Small intestine (tissue), 7 donors: ENCODE measurements at regions not wholly inside any gene's neighbourhood (a gene's known extent, or its start where the extent isn't known, plus 50 kb on each side); places are given as distances from the start of the nearest gene placed in this dataset.

ENCODE experiments used
- DNase-seq, 2 donors: peaks; one replicate each; pipeline versions ENCODE4 v3.0.0 to v3.0.0-alpha.2; 2013
- FAIRE-seq: peaks from 2 replicates; lab custom pipeline; 2012; peaks lifted over from hg19 to GRCh38; lab: Jason Lieb, UNC
- H3K27ac ChIP-seq, 3 donors: one replicate each; pipeline ENCODE4 v1.5.1; 2013; ENCODE audit warnings: low read length in 2 of 3, mild to moderate bottlenecking in 2 of 3, control low read depth in 1 of 3, inconsistent platforms in 1 of 3, low read depth in 1 of 3, moderate library complexity in 1 of 3
- H3K27me3 ChIP-seq, 3 donors: one replicate each; pipeline ENCODE4 v1.6.1; 2013; ENCODE audit warnings: low read length in 3 of 3, inconsistent platforms in 1 of 3; ENCODE audit not compliant: control insufficient read depth in 3 of 3, insufficient read depth in 3 of 3
- H3K36me3 ChIP-seq, 3 donors: one replicate each; pipeline ENCODE4 v1.6.1; 2013; ENCODE audit warnings: low read length in 3 of 3, inconsistent platforms in 1 of 3, low read depth in 1 of 3, mild to moderate bottlenecking in 1 of 3, moderate library complexity in 1 of 3; ENCODE audit not compliant: control insufficient read depth in 3 of 3, insufficient read depth in 2 of 3
- H3K4me1 ChIP-seq, 3 donors: one replicate each; pipeline ENCODE4 v1.6.1; 2013; ENCODE audit warnings: low read length in 2 of 3, inconsistent platforms in 1 of 3, low read depth in 1 of 3, mild to moderate bottlenecking in 1 of 3, moderate library complexity in 1 of 3; ENCODE audit not compliant: control insufficient read depth in 3 of 3, insufficient read depth in 2 of 3
- H3K4me3 ChIP-seq, 3 donors: one replicate each; pipeline ENCODE4 v1.5.1; 2013; ENCODE audit warnings: low read length in 3 of 3, control low read depth in 1 of 3, inconsistent platforms in 1 of 3, low read depth in 1 of 3, mild to moderate bottlenecking in 1 of 3, moderate library complexity in 1 of 3
- H3K9me3 ChIP-seq, 2 donors: one replicate each; pipeline ENCODE4 v1.6.1; 2013; ENCODE audit warnings: low read depth in 1 of 2, low read length in 1 of 2; ENCODE audit not compliant: control insufficient read depth in 2 of 2, insufficient read depth in 1 of 2
- WGBS, 3 donors: extraction: QIAGEN DNeasy Blood & Tissue Kit; methylation state at CpG; one replicate each; pipeline ENCODE4 v1.1.7; 2013; 5-methylcytosine and 5-hydroxymethylcytosine counted together
- donor health status: healthy with polysubstance abuse.
- donor health status: control.
- donor health status: control.
- donor health status: Bipolar disorder and iron deficiency.
- donor health status: healthy.

DNA sequence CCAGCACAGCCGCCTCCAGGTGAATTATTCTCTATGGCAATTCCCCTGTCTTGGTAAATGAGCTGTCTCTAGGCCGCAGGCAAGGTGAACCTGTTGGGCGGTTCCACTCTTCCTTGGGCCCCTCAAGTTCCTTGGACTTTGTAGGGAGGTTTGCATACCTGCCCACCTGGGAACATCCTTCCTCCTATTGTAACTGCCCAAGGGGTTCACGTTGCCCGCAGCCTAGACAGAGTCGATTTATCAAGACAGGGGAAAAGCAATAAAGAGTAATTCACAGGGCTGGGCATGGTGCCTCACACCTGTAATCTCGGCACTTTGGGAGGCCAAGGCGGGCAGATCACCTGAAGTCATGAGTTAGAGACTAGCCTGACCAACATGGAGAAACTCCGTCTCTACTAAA is 122.5 kb downstream of the KCNJ18 start:
- Histone ChIP-seq H3K36me3 (no peaks in the 10 kb centered on the region), H3K4me1 (no peaks in the 10 kb centered on the region), H3K9me3 (peaks cover 0 to 39% of the 10 kb centered on the region in 2 donors), H3K27ac (no peak overlapping the region), H3K4me3 (no peak overlapping the region), H3K27me3 (no peaks in the 10 kb centered on the region)
- DNase-seq (no peak), FAIRE-seq (no peak)
- 81 to 89% (median 82%) methylated on average over 9 of the region's 9 CpGs for WGBS, 3 donors

GRCh38 chr17:21815352-21816063 is 123.2 kb downstream of the KCNJ18 start:
- no peaks in the 10 kb centered on the region for H3K27me3 ChIP-seq
- peaks cover 0 to 41% of the 10 kb centered on the region in 2 donors for H3K9me3 ChIP-seq
- H3K4me3 ChIP-seq: no peak overlapping the region
- DNase-seq (no peak), FAIRE-seq (no peak)
- 79 to 85% (median 83%) methylated on average over 11 of the region's 11 CpGs for WGBS, 3 donors
- H3K4me1 ChIP-seq: no peaks in the 10 kb centered on the region
- H3K36me3 ChIP-seq: no peaks in the 10 kb centered on the region
- no peak overlapping the region for H3K27ac ChIP-seq

- Histone ChIP-seq H3K27ac (no peak overlapping the region), H3K4me1 (no peaks in the 10 kb centered on the region), H3K27me3 (no peaks in the 10 kb centered on the region), H3K36me3 (no peaks in the 10 kb centered on the region), H3K4me3 (no peak overlapping the region), H3K9me3 (peaks cover 0 to 46% of the 10 kb centered on the region in 2 donors)
- FAIRE-seq (no peak), DNase-seq (no peak)
- WGBS, 3 donors: 75 to 80% (median 78%) methylated on average over 15 of the region's 15 CpGs
These were observed 124.6 kb downstream of the KCNJ18 start for GRCh38 chr17:21816592-21817567.

GRCh38 chr17:21817791-21818364 is 125.6 kb downstream of the KCNJ18 start:
- Histone ChIP-seq H3K4me3 (no peak overlapping the region), H3K27me3 (no peaks in the 10 kb centered on the region), H3K27ac (no peak overlapping the region), H3K4me1 (no peaks in the 10 kb centered on the region), H3K36me3 (no peaks in the 10 kb centered on the region), H3K9me3 (peaks cover 0 to 49% of the 10 kb centered on the region in 2 donors)
- WGBS, 3 donors: 77 to 80% (median 78%) methylated on average over 7 of the region's 7 CpGs
- DNase-seq (no peak), FAIRE-seq (no peak)

DNA sequence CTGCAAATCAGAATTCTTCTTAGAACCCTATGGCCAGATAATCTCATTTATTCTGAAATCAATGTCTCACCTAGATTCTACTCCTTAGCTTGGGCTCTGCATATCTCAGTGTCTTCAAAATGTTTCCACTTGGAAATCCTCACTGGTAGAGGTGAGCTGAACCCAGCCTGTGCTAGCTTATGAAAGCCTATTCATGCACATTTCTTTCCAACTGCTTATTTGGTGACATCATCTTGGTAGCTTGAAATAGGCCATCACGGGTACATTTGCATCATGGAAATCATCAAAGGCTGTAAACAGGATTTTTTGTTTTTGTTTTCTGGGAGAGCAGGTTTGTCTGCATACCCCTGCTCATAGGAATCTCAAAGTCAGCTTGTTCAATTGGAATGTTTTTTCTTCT is 130.8 kb downstream of the KCNJ18 start:
- H3K27ac ChIP-seq: no peak overlapping the region
- H3K4me3 ChIP-seq: no peak overlapping the region
- no peak for DNase-seq
- WGBS, 3 donors: 46 to 71% (median 55%) methylated on average over 1 of the region's 1 CpG
- no peak for FAIRE-seq
- H3K27me3 ChIP-seq: no peaks in the 10 kb centered on the region
- peaks cover 0 to 13% of the 10 kb centered on the region in 2 donors for H3K9me3 ChIP-seq
- no peaks in the 10 kb centered on the region for H3K36me3 ChIP-seq
- H3K4me1 ChIP-seq: no peaks in the 10 kb centered on the region

DNA sequence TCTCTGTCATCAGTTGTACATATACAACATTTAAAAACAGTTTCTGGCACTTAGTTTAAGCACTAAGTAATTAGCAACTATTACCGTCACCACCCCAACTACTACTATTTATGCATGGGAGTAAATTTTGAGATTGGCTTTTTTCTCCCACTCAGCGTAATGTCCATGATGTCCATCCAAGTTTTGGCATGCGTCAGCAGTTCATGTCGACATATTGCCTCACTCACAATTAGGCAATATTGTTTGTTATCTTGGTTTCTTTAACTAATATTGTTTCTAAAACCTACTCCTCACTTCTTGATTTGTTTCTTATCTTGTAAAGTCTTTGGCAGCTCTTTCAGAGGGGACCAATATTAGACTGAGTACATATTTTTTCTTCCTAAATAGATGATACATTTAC is 131.3 kb downstream of the KCNJ18 start:
- WGBS, 3 donors: 82 to 90% (median 89%) methylated on average over 4 of the region's 4 CpGs

DNA sequence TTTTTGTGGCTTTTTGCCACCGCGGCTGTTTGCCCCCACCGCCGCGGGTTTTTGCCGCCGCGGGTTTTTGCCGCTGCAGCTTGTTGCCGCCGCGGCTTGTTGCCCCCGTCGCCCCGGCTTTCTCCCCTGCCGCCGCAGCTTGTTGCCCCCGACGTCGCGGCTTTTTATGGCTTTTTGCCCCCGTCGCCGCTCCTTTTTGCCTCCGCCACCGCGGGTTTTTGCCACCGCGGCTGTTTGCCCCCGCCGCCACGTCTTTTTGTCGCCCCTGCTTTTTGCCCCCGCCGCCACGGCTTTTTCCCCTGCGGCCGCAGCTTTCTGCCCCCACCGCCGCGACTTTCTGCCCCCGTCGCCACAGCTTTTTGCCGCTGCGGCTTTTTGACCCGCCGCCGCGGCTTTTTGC is 149.5 kb downstream of the KCNJ18 start:
- Histone ChIP-seq H3K9me3 (peaks cover 0 to 16% of the 10 kb centered on the region in 2 donors), H3K27me3 (no peaks in the 10 kb centered on the region), H3K27ac (no peak overlapping the region), H3K4me1 (no peaks in the 10 kb centered on the region), H3K4me3 (no peak overlapping the region), H3K36me3 (no peaks in the 10 kb centered on the region)
- no peak for FAIRE-seq
- no peak for DNase-seq
- WGBS, 3 donors: 41 to 50% (median 43%) methylated on average over 44 to 49 of the region's 49 CpGs

More for the DNA sequence above, 131.3 kb downstream of the KCNJ18 start:
- no peak overlapping the region for H3K4me3 ChIP-seq
- H3K27ac ChIP-seq: no peak overlapping the region
- no peaks in the 10 kb centered on the region for H3K27me3 ChIP-seq
- peaks cover 0 to 13% of the 10 kb centered on the region in 2 donors for H3K9me3 ChIP-seq
- H3K4me1 ChIP-seq: no peaks in the 10 kb centered on the region
- DNase-seq: no peak
- no peaks in the 10 kb centered on the region for H3K36me3 ChIP-seq
- FAIRE-seq: no peak
